Adipocyte (in vitro differentiated cells): ENCODE measurements at regions not wholly inside any gene's neighbourhood (a gene's known extent, or its start where the extent isn't known, plus 50 kb on each side); places are given as distances from the start of the nearest gene placed in this dataset.
"Not testable (repeated sequence)": the region's sequence is repeated elsewhere in the genome, so short reads cannot be mapped to it uniquely, and the experiment has no call there.

Source experiments
- DNase-seq: peaks from one replicate; pipeline ENCODE4 v3.0.0-alpha.2; 2015; ENCODE audit warnings: low read depth
- H3K27me3 ChIP-seq: replicated peaks from 2 replicates; pipeline ENCODE4 v1.7.0; 2013; ENCODE audit warnings: mild to moderate bottlenecking, low read length, moderate library complexity; ENCODE audit not compliant: control insufficient read depth, insufficient read depth
- H3K36me3 ChIP-seq: 2 replicates; pipeline ENCODE4 v1.7.0; 2013; ENCODE audit warnings: low read length, mild to moderate bottlenecking, moderate library complexity; ENCODE audit not compliant: control insufficient read depth, insufficient read depth, severe bottlenecking
- H3K4me1 ChIP-seq: 2 replicates; pipeline ENCODE4 v1.7.0; 2013; ENCODE audit warnings: mild to moderate bottlenecking, low read length, moderate library complexity; ENCODE audit not compliant: control insufficient read depth, insufficient read depth
- H3K4me3 ChIP-seq: 2 replicates; pipeline ENCODE4 v1.7.0; 2013; ENCODE audit warnings: mild to moderate bottlenecking, low read length, moderate library complexity
- H3K9ac ChIP-seq: 2 replicates; pipeline ENCODE4 v1.7.0; 2013; ENCODE audit warnings: mild to moderate bottlenecking, low read length, moderate library complexity
- H3K9me3 ChIP-seq: 2 replicates; pipeline ENCODE4 v1.7.0; 2013; ENCODE audit warnings: mild to moderate bottlenecking, low read length, moderate library complexity; ENCODE audit not compliant: control insufficient read depth

- Histone ChIP-seq H3K4me1 (no peaks in the 10 kb centered on the region), H3K27me3 (no peaks in the 10 kb centered on the region)
These were observed 139.9 kb downstream of the SKIDA1 start for GRCh38 chr10:21385536-21385935.

GRCh38 chr10:21379143-21379542 is 146.3 kb downstream of the SKIDA1 start:
- Histone ChIP-seq H3K9me3 (no peaks in the 10 kb centered on the region), H3K9ac (no peak overlapping the region), H3K36me3 (no peaks in the 10 kb centered on the region), H3K4me3 (no peak overlapping the region), H3K4me1 (no peaks in the 10 kb centered on the region), H3K27me3 (no peaks in the 10 kb centered on the region)
- no peak for DNase-seq

More at GRCh38 chr10:21385536-21385935, 139.9 kb downstream of the SKIDA1 start:
- H3K9me3 ChIP-seq = no peaks in the 10 kb centered on the region
- peak; percentile 58 for DNase-seq
- H3K4me3 ChIP-seq = no peak overlapping the region
- H3K36me3 ChIP-seq = no peaks in the 10 kb centered on the region
- no peak overlapping the region for H3K9ac ChIP-seq

- H3K9me3 ChIP-seq, H3K4me1 ChIP-seq, DNase-seq, H3K9ac ChIP-seq, H3K27me3 ChIP-seq, H3K4me3 ChIP-seq, H3K36me3 ChIP-seq: not testable (repeated sequence)
These were observed 150.2 kb downstream of the SKIDA1 start for GRCh38 chr10:21375274-21375673.

- DNase-seq, H3K4me1 ChIP-seq, H3K4me3 ChIP-seq, H3K9me3 ChIP-seq, H3K9ac ChIP-seq, H3K36me3 ChIP-seq, H3K27me3 ChIP-seq: not testable (repeated sequence)
These were observed 151.6 kb downstream of the SKIDA1 start for GRCh38 chr10:21373881-21374280.

- H3K36me3 ChIP-seq = no peaks in the 10 kb centered on the region
- peak overlapping the region; percentile 32 for H3K9ac ChIP-seq
- no peaks in the 10 kb centered on the region for H3K9me3 ChIP-seq
- H3K4me1 ChIP-seq = peaks cover 9% of the 10 kb centered on the region
- DNase-seq = peak; percentile 76
- H3K4me3 ChIP-seq = peak overlapping the region; percentile 57
- no peaks in the 10 kb centered on the region for H3K27me3 ChIP-seq
These were observed 152.7 kb downstream of the SKIDA1 start for GRCh38 chr10:21372651-21373410.

GRCh38 chr10:21369697-21370096 is 155.8 kb downstream of the SKIDA1 start:
- Histone ChIP-seq H3K9me3 (no peaks in the 10 kb centered on the region), H3K27me3 (no peaks in the 10 kb centered on the region)
- DNase-seq = no peak

GRCh38 chr10:21368728-21369425 is 156.6 kb downstream of the SKIDA1 start:
- no peak for DNase-seq
- H3K4me3 ChIP-seq = no peak overlapping the region
- peaks cover 24% of the 10 kb centered on the region for H3K4me1 ChIP-seq
- no peaks in the 10 kb centered on the region for H3K36me3 ChIP-seq
- no peaks in the 10 kb centered on the region for H3K9me3 ChIP-seq
- H3K27me3 ChIP-seq = no peaks in the 10 kb centered on the region
- H3K9ac ChIP-seq = no peak overlapping the region

More at GRCh38 chr10:21369697-21370096, 155.8 kb downstream of the SKIDA1 start:
- H3K4me1 ChIP-seq = peaks cover 16% of the 10 kb centered on the region
- no peak overlapping the region for H3K4me3 ChIP-seq
- no peak overlapping the region for H3K9ac ChIP-seq
- H3K36me3 ChIP-seq = no peaks in the 10 kb centered on the region

GRCh38 chr10:21368022-21368582 is 157.4 kb downstream of the SKIDA1 start:
- no peak for DNase-seq
- Histone ChIP-seq H3K4me3 (no peak overlapping the region), H3K36me3 (no peaks in the 10 kb centered on the region), H3K4me1 (peaks cover 29% of the 10 kb centered on the region), H3K9ac (no peak overlapping the region), H3K27me3 (no peaks in the 10 kb centered on the region), H3K9me3 (no peaks in the 10 kb centered on the region)

GRCh38 chr10:21366108-21366507 is 159.4 kb downstream of the SKIDA1 start:
- H3K27me3 ChIP-seq, H3K36me3 ChIP-seq, H3K4me3 ChIP-seq, H3K9me3 ChIP-seq, H3K9ac ChIP-seq: not testable (repeated sequence)
- peaks cover 27% of the 10 kb centered on the region for H3K4me1 ChIP-seq
- peak; percentile 29 for DNase-seq

GRCh38 chr10:21364196-21365114 is 161.0 kb downstream of the SKIDA1 start:
- Histone ChIP-seq H3K36me3 (no peaks in the 10 kb centered on the region), H3K9ac (peak overlapping the region; percentile 14), H3K4me1 (peaks cover 27% of the 10 kb centered on the region), H3K27me3 (no peaks in the 10 kb centered on the region), H3K9me3 (no peaks in the 10 kb centered on the region), H3K4me3 (peak overlapping the region; percentile 36)
- peak; percentile 86 for DNase-seq

- DNase-seq = peak; percentile 65
- peak overlapping the region; percentile 36 for H3K4me3 ChIP-seq
- no peaks in the 10 kb centered on the region for H3K9me3 ChIP-seq
These were observed 161.8 kb downstream of the SKIDA1 start for GRCh38 chr10:21363731-21364104.

More at GRCh38 chr10:21363731-21364104, 161.8 kb downstream of the SKIDA1 start:
- peak overlapping the region; percentile 14 for H3K9ac ChIP-seq
- H3K4me1 ChIP-seq = peaks cover 27% of the 10 kb centered on the region
- H3K36me3 ChIP-seq = no peaks in the 10 kb centered on the region
- H3K27me3 ChIP-seq = no peaks in the 10 kb centered on the region
